Heart right ventricle (tissue), 16 donors: ENCODE measurements at regions not wholly inside any gene's neighbourhood (a gene's known extent, or its start where the extent isn't known, plus 50 kb on each side); places are given as distances from the start of the nearest gene placed in this dataset.

Experiments used
- ATAC-seq, 8 donors: fragments of 200-7000 bp; cut with Tn5 transposase; one replicate each; pipeline ENCODE4 v1.9.1; 2020; ENCODE audit warnings: mild to moderate bottlenecking in 8 of 8, moderate library complexity in 8 of 8, moderate number of reproducible peaks in 1 of 8
- DNase-seq, 2 donors: peaks; one replicate each; pipeline ENCODE4 v3.0.0-alpha.2; 2020
- H3K27ac ChIP-seq, 10 donors: fragments of 200-600 bp; sonication (generic) in 2 of 10; one replicate each; pipeline versions ENCODE4 v1.5.0 to v1.8.0; 2020 to 2022; ENCODE audit warnings: mild to moderate bottlenecking in 3 of 10
- H3K27me3 ChIP-seq, 7 donors: fragments of 200-600 bp; one replicate each; pipeline ENCODE4 v1.8.0; 2021 to 2022; ENCODE audit warnings: mild to moderate bottlenecking in 2 of 7
- H3K36me3 ChIP-seq, 9 donors: fragments of 200-600 bp; sonication (generic) in 1 of 9; one replicate each; pipeline versions ENCODE4 v1.5.0 to v1.8.0; 2020 to 2022; ENCODE audit warnings: mild to moderate bottlenecking in 2 of 9
- H3K4me1 ChIP-seq, 9 donors: fragments of 200-600 bp; sonication (generic) in 1 of 9; one replicate each; pipeline versions ENCODE4 v1.5.0 to v1.8.0; 2020 to 2022; ENCODE audit warnings: mild to moderate bottlenecking in 4 of 9
- H3K4me3 ChIP-seq, 10 donors: fragments of 200-600 bp; sonication (generic) in 2 of 10; one replicate each; pipeline versions ENCODE4 v1.5.0 to v1.8.0; 2020 to 2022; ENCODE audit warnings: mild to moderate bottlenecking in 7 of 10, moderate library complexity in 2 of 10
- H3K9me3 ChIP-seq, 11 donors: fragments of 200-600 bp in 10 of 11; sonication (generic) in 2 of 11; one replicate each; pipeline versions ENCODE4 v1.5.0 to v1.8.0; 2013 to 2022; ENCODE audit warnings: mild to moderate bottlenecking in 2 of 11, control low read depth in 1 of 11, moderate library complexity in 1 of 11
- WGBS, 2 donors: extraction: QIAGEN DNeasy Blood & Tissue Kit; methylation state at CpG; one replicate each; pipeline ENCODE4 v1.1.7; 2013; ENCODE audit warnings: inconsistent platforms in 1 of 2; 5-methylcytosine and 5-hydroxymethylcytosine counted together
- intact Hi-C, 10 donors: fragments of 100-400 bp; cut with DNase I; formaldehyde crosslinking; loops; one replicate each; pipeline versions ENCODE4 v1.11.1 to v1.14.2; 2022
- TF ChIP-seq, protein P1 (sequence below), 9 donors: fragments of 200-600 bp; sonication (generic) in 2 of 9; IDR thresholded peaks; one replicate each; pipeline versions ENCODE4 v1.5.0 to v1.8.0; 2021 to 2022; ENCODE audit warnings: antibody characterized with exemption in 9 of 9, mild to moderate bottlenecking in 5 of 9, moderate library complexity in 1 of 9
- donor health status: Arrhythmogenic right ventricular cardiomyopathy.
- donor health status: ischemic (EF 13 %, LVEDD 7.1; RV severe dilation, severe dysfunction).
- donor health status: healthy with polysubstance abuse.
- donor health status: DM: no; HTN: yes; CAD: no.
- donor health status: DM: no; HTN: no; CAD: no.
- donor health status: ischemic (EF 25% LVEDD 6.9; RV normal size, moderate dysfunction).
- donor health status: ischemic (EF 25% LVEDD 5.7; RV mildly dilated, moderate dysfunction).
- donor health status: healthy.
- donor health status: DM: yes; HTN: yes; CAD: no.
- donor health status: Ischemic cardiomyopathy.
- donor health status: ischemic (EF 35%, LVEDD 5.7; RV mildly dilated, moderate dysfunction).
- donor health status: nonischemic (EF 11% LVEDD 7.7; RV severe dilation, severe dysfunction).
- donor health status: DM: yes; HTN: yes; CAD: no.
- donor health status: PGD.
- donor health status: ischemic (EF 29% LVEDD 5.4; RV normal size, mild dysfunction).
- donor health status: nonischemic (EF 23%, LVEDD 6.1; RV moderate dilation, normal function).

DNA sequence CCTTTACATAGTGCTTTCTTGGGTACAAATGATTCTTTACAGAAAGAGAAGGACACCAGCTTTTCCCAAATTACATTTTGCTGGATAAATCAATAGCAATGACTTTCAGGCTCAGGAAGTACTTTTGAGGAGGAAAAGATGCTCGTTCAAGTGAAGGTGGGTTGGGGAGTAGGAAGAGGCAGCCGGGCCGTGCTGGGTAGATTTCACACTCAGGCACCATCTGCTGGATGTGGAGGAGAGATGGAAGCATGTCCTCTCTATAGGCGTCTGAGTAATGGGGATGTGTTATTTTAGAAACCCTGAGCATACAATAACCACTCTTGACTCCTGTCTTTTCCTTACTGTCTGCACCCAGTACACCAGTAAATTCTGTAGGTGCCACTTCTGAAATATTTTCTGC lies 152.3 kb upstream of the LARGE1 start:
- ATAC-seq (no peak), DNase-seq (no peak)
- TF ChIP-seq, protein P1, sequence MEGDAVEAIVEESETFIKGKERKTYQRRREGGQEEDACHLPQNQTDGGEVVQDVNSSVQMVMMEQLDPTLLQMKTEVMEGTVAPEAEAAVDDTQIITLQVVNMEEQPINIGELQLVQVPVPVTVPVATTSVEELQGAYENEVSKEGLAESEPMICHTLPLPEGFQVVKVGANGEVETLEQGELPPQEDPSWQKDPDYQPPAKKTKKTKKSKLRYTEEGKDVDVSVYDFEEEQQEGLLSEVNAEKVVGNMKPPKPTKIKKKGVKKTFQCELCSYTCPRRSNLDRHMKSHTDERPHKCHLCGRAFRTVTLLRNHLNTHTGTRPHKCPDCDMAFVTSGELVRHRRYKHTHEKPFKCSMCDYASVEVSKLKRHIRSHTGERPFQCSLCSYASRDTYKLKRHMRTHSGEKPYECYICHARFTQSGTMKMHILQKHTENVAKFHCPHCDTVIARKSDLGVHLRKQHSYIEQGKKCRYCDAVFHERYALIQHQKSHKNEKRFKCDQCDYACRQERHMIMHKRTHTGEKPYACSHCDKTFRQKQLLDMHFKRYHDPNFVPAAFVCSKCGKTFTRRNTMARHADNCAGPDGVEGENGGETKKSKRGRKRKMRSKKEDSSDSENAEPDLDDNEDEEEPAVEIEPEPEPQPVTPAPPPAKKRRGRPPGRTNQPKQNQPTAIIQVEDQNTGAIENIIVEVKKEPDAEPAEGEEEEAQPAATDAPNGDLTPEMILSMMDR (IDR thresholded peaks at IDR 0.05): no peak
- Histone ChIP-seq H3K36me3 (no peaks in the 10 kb centered on the region), H3K27ac (no peak overlapping the region), H3K27me3 (peaks cover 0 to 16% (median 2%) of the 10 kb centered on the region in 7 donors), H3K4me3 (no peak overlapping the region), H3K9me3 (no peaks in the 10 kb centered on the region), H3K4me1 (no peaks in the 10 kb centered on the region)
- WGBS, 2 donors: 67 to 74% methylated on average over 4 of the region's 4 CpGs
- intact Hi-C loops: loop anchor here in 1 of 10 donors (10.0 kb wide), 2 partner anchors 58 to 62 kb away; no protein-coding TSS in a partner anchor

DNA sequence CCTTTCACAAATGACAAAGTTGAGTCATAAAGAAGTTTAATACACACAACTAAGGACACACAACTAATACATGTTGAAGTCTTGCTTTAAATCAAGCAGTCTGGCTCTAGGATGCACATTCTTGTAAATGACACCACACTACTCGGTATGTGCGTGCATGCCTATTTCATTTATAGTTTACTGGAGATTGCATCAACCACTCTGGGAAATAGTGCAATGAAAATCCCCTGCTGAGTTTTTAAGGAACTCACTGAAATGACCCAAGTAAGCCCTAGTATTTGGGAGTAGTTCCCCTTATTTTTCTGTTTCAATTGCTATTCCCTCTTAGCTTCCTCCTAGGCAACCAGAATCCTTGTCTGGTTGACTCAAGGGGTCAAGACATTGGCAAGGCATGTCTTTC lies 160.2 kb upstream of the LARGE1 start:
- WGBS, 2 donors: 89 to 93% methylated on average over 2 of the region's 2 CpGs
- H3K9me3 ChIP-seq: no peaks in the 10 kb centered on the region
- H3K36me3 ChIP-seq: no peaks in the 10 kb centered on the region
- intact Hi-C loops: no loop called here
- no peak overlapping the region for H3K27ac ChIP-seq
- ATAC-seq: no peak
- H3K27me3 ChIP-seq: peaks cover 0 to 8% (median 0%) of the 10 kb centered on the region in 7 donors
- DNase-seq: no peak
- no peak overlapping the region for H3K4me3 ChIP-seq
- no peaks in the 10 kb centered on the region for H3K4me1 ChIP-seq
- TF ChIP-seq, protein P1 (IDR thresholded peaks at IDR 0.05): no peak

DNA sequence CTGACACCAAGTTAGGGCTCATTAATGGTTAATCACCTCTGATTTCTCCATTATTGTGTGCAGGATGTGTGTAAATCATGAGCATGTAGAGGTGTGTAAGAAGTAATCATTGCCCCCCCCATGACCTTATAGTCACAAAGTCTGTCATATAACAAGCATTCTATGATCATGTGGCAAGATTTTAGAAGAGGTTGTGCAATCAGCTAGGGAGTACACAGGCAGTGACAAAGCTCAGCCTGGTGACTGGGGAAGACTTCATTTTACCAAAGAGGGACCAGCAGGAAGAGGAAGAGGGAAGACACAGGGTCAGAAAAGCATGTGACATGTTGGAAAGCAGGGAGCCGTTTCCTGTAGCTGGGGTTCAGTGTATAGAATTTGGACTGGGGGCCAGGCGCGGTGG lies 176.5 kb upstream of the LARGE1 start:
- no peak for DNase-seq
- TF ChIP-seq, protein P1 (IDR thresholded peaks at IDR 0.05): no peak
- no peaks in the 10 kb centered on the region for H3K4me1 ChIP-seq
- intact Hi-C loops: loop anchor here in 1 of 10 donors (5.0 kb wide), 1 partner anchor 789 kb away; no protein-coding TSS in a partner anchor
- H3K36me3 ChIP-seq: no peaks in the 10 kb centered on the region
- no peak for ATAC-seq
- H3K27ac ChIP-seq: no peak overlapping the region
- WGBS, 2 donors: 88 to 94% methylated on average over 3 of the region's 3 CpGs
- H3K27me3 ChIP-seq: peaks cover 0 to 9% (median 4%) of the 10 kb centered on the region in 7 donors
- peaks cover 0 to 6% (median 0%) of the 10 kb centered on the region in 11 donors for H3K9me3 ChIP-seq
- H3K4me3 ChIP-seq: no peak overlapping the region

DNA sequence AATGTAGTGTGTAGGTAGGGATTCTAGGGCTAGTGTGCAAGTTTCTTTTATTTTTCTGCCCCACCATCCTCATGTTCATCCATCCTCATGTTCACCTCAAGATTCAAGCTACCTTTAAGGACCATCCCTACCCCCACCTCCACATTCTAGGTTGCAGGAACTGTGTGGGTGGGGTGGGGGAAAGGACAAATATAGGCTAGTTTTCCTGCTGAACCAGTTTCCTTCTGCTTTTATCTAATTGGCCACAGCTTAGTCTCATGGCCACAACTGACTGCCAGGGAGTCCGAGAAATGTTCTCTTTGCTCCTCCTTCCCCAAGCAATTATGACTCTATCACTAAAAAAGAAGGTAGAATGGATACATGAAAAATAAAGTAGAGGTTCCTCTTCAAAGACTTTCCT lies 179.0 kb upstream of the LARGE1 start:
- DNase-seq (no peak), ATAC-seq (no peak)
- intact Hi-C loops: loop anchor here in 1 of 10 donors (5.0 kb wide), 1 partner anchor 792 kb away; no protein-coding TSS in a partner anchor
- TF ChIP-seq, protein P1 (IDR thresholded peaks at IDR 0.05): no peak
- Histone ChIP-seq H3K4me1 (no peaks in the 10 kb centered on the region), H3K9me3 (peaks cover 0 to 6% (median 0%) of the 10 kb centered on the region in 11 donors), H3K27ac (no peak overlapping the region), H3K4me3 (no peak overlapping the region), H3K36me3 (no peaks in the 10 kb centered on the region), H3K27me3 (peaks cover 0 to 13% (median 4%) of the 10 kb centered on the region in 7 donors)
- WGBS, 2 donors: 39 to 49% methylated on average over 1 of the region's 1 CpG
